PC-3 (cell line): ENCODE measurements at regions not wholly inside any gene's neighbourhood (a gene's known extent, or its start where the extent isn't known, plus 50 kb on each side); places are given as distances from the start of the nearest gene placed in this dataset.

Experiments used
- CTCF ChIP-seq: fragments of 300-600 bp; sonication (generic); conservative IDR thresholded peaks from 2 replicates; pipeline ENCODE4 v1.5.1; 2017; ENCODE audit warnings: antibody characterized with exemption, low read depth, mild to moderate bottlenecking, low read length
- EZH2 ChIP-seq: fragments of 300-600 bp; sonication (generic); IDR thresholded peaks from one replicate; pipeline ENCODE4 v1.6.1; 2017; ENCODE audit warnings: antibody characterized with exemption, mild to moderate bottlenecking, low read length; ENCODE audit not compliant: unreplicated experiment
- EZH2phosphoT487 ChIP-seq: fragments of 300-600 bp; sonication (generic); IDR thresholded peaks from 2 replicates; pipeline ENCODE4 v1.6.1; 2018; ENCODE audit warnings: mild to moderate bottlenecking, antibody characterized with exemption, low read length, borderline replicate concordance

- TF ChIP-seq CTCF (no peak), EZH2phosphoT487 (no peak), EZH2 (no peak)
Observed at GRCh38 chr2:224276251-224276650, 125.7 kb downstream of the FAM124B start.
